Urinary bladder (tissue), 3 donors: ENCODE measurements at regions not wholly inside any gene's neighbourhood (a gene's known extent, or its start where the extent isn't known, plus 50 kb on each side); places are given as distances from the start of the nearest gene placed in this dataset.

ENCODE experiments used
- DNase-seq: peaks from one replicate; pipeline ENCODE4 v3.0.0-alpha.2; 2015; ENCODE audit errors: extremely low spot score
- H3K27ac ChIP-seq: one replicate; pipeline ENCODE4 v1.5.1; 2013; ENCODE audit warnings: low read depth, mild to moderate bottlenecking, moderate library complexity
- H3K36me3 ChIP-seq: one replicate; pipeline ENCODE4 v1.6.1; 2013; ENCODE audit warnings: mild to moderate bottlenecking, moderate library complexity; ENCODE audit not compliant: insufficient read depth
- H3K4me1 ChIP-seq: one replicate; pipeline ENCODE4 v1.6.1; 2013; ENCODE audit warnings: mild to moderate bottlenecking, moderate library complexity; ENCODE audit not compliant: insufficient read depth
- H3K4me3 ChIP-seq: one replicate; pipeline ENCODE4 v1.5.1; 2013; ENCODE audit warnings: low read depth, low read length
- WGBS: extraction: QIAGEN DNeasy Blood & Tissue Kit; methylation state at CpG from one replicate; pipeline ENCODE4 v1.1.7; 2013; 5-methylcytosine and 5-hydroxymethylcytosine counted together
- donor health status: healthy with polysubstance abuse.
- donor health status: healthy.

DNA sequence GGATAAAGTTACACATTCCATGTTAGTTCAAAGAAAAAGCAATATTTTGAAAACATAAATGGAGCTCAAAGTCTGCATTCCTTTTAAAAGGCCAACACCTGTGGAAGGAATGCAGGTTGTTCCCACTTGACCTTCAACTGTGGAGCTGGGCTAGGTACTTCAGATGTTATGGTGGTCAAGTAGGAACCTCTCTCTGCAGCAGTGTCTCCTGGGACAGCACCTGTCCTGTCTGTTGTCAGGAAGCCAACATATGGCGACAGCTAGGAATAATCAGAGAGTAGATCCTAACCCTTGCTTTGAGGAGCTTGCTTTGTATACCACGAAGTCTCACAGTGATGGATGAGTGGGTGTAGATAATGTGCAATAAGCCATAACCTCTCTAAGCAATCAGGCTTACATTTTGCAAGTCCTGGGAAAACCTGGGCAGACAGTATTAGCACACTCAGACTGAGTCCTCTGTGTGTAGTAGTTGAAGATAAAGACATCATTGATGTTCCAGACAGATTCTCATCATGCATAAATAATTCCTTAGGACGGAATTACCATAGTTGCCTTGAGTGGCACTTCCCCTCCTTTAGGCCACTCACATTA is 347.5 kb downstream of the PRL start:
- no peak overlapping the region for H3K27ac ChIP-seq
- no peak for DNase-seq
- H3K4me1 ChIP-seq, result no peaks in the 10 kb centered on the region
- H3K4me3 ChIP-seq, result no peak overlapping the region
- 57% methylated on average over 3 of the region's 3 CpGs for WGBS
- H3K36me3 ChIP-seq, result no peaks in the 10 kb centered on the region

DNA sequence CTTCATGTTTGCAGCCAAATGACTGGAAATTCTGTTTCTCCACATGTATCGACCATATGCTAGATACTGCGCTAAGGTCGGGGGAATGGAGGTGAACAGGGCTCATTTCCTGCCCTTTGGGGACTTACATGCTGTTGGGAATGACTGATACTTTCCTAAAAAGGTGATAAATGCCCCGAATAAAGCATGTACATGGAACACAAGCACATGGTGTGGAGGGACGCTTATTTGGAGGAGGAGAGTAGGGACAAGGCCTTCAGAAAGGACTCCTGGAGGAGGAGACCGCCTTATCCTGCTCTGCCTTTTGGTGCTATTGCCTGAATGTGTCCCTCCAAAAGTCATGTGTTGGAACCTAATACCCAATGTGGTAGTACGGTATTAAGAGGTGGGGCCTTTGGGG is 344.5 kb downstream of the PRL start:
- DNase-seq, result no peak
- no peak overlapping the region for H3K4me3 ChIP-seq
- no peaks in the 10 kb centered on the region for H3K36me3 ChIP-seq
- H3K4me1 ChIP-seq, result no peaks in the 10 kb centered on the region
- H3K27ac ChIP-seq, result no peak overlapping the region
- 98% methylated on average over 7 of the region's 7 CpGs for WGBS

DNA sequence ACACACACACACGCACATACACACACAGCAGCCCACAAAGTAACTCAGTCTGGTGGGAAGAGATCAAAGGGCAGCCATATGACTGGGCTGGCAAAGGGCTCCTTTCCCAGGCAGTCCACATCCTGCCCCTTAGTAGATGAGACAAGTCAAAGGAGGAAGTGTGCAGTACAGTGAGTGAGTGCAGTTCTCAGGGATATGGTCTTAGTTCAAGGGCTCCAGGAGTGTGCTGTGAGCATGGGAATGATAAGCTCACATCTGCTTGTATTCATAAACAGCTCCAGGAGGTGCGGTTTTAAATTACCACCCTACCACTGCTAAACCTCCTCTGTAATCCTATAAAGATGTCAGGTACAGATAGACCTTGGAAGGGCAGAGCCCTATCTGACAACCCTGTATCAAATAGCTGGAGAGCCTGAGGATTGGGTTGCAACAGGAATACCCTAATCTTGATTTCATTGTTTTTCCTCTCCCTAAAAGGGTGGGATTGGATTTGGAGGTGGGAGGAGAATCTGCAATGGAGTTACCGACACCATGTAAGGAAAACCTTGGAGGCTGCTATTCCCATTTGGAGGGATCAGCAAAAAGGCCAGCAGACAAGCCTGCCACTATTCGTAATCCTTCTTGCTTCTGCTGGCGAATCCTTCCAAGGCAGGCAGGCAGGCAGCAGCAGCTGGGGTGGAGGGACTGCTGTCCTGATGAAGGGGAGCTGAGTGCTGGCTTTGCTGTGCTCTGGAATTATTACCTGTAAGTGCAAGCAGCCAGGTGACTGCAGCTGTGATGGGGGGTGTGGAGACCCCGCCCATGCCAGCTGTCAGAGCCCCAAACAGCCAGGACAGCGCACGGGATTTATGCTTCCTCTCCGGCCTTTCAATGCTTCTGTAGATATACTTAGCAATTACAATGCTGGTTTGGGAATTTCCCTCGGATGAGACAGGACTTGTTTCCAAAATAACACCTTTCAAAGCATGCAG is 342.7 kb downstream of the PRL start:
- H3K4me3 ChIP-seq, result no peak overlapping the region
- no peak for DNase-seq
- H3K4me1 ChIP-seq, result no peaks in the 10 kb centered on the region
- 28% methylated on average over 10 of the region's 10 CpGs for WGBS
- H3K36me3 ChIP-seq, result no peaks in the 10 kb centered on the region
- H3K27ac ChIP-seq, result no peak overlapping the region

DNA sequence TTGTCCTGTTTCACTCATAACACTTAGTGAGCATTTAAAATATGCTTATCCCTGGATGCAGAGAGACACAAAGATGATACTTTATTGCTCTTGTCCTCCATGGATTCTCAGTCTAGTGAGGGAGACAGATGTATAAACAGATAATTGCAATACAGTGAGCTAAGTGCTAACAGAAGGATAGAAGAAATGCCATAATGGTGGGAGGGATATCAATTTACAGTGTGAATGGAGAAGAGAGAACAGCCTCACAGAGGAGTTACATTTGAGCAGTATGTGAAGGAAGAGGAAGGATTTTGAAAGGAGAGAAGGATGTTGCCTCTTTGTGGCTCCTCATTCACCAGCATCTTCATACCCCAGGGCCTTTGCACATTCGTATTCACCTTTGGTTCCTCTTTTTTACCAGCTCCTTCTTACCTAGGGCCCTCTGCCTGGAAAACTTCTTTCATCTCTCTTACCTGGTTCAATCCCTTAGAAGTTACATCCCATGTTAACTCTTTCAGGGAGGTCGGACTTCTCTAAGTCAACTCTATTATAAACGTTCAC is 341.7 kb downstream of the PRL start:
- 90% methylated on average over 3 of the region's 3 CpGs for WGBS
- no peak overlapping the region for H3K27ac ChIP-seq
- H3K4me3 ChIP-seq, result no peak overlapping the region
- no peaks in the 10 kb centered on the region for H3K4me1 ChIP-seq
- no peaks in the 10 kb centered on the region for H3K36me3 ChIP-seq
- no peak for DNase-seq

DNA sequence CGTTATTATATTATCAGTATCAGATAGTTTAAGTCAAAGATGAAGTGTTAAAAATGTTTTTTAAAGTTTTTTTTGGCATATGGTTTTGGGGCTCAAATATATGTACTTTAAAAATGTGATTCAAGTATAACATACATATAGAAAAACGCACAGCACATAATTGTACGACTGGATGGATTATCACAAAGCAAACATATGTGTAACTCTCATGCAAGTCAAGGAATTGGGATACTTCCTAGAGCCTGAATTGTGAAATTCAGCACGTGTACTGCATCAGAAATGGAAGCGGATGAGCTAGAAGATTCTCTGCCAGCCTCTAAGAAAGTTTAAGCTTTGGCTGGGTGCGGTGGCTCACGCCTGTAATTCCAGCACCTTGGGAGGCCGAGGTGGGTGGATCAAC is 340.9 kb downstream of the PRL start:
- WGBS, result 92% methylated on average over 8 of the region's 8 CpGs
- H3K36me3 ChIP-seq, result no peaks in the 10 kb centered on the region
- DNase-seq, result no peak
- H3K27ac ChIP-seq, result no peak overlapping the region
- H3K4me1 ChIP-seq, result no peaks in the 10 kb centered on the region
- H3K4me3 ChIP-seq, result no peak overlapping the region

DNA sequence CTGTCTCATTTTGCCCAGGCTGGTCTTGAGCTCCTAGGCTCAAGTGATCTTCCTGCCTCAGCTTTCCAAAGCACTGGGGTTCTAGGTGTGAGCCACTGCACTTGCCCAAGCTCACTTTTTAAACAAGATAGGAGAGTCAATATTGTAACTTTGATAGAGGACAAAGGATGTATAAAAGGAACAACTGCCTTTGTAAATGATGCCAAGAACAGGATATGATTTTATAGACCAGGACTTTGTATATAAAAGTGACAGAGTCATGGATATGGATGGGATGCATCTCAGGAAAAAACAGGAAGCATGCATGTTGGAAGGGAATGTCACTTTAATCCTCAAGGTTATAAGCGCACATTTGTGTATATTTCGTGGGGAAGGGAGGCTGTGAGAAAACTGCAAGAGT is 338.4 kb downstream of the PRL start:
- no peak overlapping the region for H3K4me3 ChIP-seq
- 59% methylated on average over 2 of the region's 2 CpGs for WGBS
- no peaks in the 10 kb centered on the region for H3K4me1 ChIP-seq
- no peaks in the 10 kb centered on the region for H3K36me3 ChIP-seq
- no peak overlapping the region for H3K27ac ChIP-seq
- DNase-seq, result no peak

DNA sequence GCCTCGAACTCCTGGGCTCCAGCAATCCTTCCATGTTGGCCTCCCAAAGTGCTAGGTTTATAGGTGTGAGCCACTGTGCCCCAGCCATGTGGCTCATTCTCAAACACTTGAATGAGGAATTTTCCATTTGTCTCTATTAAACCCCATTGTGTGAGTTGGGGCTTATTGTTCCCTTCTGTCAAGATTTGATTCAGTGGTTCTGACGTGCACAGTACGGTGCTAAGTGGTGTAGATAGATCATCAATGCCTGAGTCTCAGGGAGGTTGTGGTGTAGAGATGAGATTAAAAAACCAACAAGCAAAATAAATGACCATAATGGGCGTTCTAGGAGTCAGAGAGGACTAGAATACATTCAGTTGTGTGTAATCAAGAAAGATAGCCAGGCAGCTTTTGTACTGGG is 335.6 kb downstream of the PRL start:
- WGBS, result 95% methylated on average over 4 of the region's 4 CpGs
- Histone ChIP-seq H3K36me3 (no peaks in the 10 kb centered on the region), H3K4me3 (no peak overlapping the region), H3K27ac (no peak overlapping the region), H3K4me1 (no peaks in the 10 kb centered on the region)
- no peak for DNase-seq

DNA sequence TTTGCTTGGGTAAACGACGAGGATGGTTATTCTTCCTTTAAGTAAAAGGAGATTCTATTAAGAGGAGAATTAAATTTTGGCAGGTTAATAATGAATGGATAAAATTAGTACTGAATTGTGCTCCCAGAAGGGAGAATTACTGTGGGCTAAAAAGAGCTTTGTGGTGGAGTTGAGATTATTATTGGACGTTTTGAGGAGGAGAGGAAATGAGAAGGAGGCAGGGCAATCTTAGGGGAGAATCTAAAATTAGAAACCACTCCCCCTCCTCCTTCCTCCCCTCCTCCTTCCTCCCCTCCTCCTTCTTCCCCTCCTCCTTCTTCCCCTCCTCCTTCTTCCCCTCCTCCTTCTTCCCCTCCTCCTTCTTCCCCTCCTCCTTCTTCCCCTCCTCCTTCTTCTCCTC is 331.8 kb downstream of the PRL start:
- no peak overlapping the region for H3K27ac ChIP-seq
- DNase-seq, result no peak
- no peak overlapping the region for H3K4me3 ChIP-seq
- H3K4me1 ChIP-seq, result no peaks in the 10 kb centered on the region
- no peaks in the 10 kb centered on the region for H3K36me3 ChIP-seq
- 59% methylated on average over 3 of the region's 3 CpGs for WGBS

DNA sequence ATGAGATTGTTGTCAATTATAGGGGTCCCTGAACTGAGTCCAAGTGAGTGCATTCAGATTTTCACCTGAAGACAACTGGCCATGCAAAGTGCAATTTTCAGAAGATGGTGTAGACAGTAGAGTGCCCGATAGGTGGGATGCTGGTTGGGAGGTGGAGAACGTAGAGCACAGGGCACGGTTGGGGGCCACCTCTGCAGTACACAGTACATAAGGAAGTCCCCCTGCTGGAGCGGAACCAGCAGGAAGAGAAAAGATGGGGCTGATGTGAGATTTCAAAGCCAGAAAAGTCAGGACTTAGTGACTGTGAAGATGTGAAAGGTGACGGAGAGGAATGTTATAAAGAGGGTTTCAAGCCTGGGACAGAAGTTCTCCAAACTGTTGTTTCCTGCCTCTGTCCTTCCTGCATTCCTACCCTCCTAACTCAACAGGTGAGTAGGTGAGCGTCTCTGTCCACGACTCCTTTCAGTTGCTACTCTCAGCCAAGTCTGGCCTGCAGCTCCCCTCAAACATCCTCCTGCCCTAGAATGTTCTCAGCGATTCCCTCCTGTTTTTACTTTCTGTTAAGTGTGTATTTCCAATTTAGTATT is 330.8 kb downstream of the PRL start:
- Histone ChIP-seq H3K4me1 (no peaks in the 10 kb centered on the region), H3K27ac (no peak overlapping the region), H3K4me3 (no peak overlapping the region), H3K36me3 (no peaks in the 10 kb centered on the region)
- DNase-seq, result no peak
- WGBS, result 86% methylated on average over 8 of the region's 8 CpGs

DNA sequence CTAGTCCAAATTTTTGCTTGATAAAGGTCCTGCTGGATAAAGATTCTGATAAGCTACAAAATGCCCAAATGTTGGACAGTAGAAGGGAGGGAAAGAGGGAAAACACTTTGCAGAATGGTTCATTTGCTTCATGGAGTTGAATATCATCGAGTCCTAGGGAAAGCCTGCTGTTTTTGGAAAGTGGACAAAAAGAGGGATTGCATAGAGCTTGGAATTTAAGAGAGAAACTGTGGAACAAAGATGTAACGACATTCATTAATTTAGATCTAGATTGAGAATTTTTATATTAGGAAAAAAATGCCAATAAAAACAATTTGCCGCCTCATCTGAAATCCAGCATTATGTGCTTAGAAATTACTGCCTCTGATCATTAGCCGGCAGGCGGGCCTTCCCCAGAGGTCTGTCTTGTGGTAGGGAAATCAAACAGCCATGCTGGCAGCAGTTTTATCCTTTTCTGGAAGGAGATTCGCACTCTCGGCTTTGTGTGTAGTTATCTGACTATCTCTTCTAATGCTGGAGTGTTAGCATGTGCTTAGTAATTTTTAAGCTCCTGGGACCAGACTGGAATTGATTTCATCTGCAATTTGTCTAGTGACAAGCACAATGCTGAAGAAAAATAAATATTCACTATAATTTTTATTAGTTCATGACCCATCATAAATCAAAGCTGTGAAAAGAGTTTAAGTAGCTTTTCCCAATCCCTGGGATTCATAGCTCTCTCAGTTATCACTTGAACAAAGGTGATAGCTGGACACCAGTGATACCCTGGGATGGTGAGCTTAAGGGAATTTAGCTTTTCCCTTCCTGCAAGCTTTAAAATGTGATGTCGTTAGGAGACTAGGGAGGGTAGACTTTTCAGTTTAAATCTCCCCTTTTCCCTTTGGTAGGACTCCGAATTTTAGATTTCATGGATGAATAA is 329.5 kb downstream of the PRL start:
- WGBS, result 52% methylated on average over 9 of the region's 9 CpGs

DNA sequence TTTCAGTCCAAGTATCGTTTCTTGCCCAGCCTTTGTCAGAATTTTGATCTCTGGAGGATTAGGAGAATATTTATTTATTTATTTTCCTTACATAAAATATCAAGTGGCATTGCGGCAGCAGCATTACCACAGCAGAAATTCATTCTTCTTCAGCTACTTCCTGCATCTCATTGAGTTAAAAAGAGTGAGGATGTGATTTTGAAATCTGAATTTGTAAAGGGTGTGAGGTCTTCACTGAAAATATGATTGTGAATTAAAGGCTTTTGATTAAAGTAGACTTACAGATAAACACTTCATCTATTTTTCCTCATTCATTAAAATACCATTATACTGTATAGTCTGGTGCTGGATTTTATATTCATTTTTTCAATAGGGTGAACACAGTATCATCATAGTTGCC is 328.4 kb downstream of the PRL start:
- no peaks in the 10 kb centered on the region for H3K36me3 ChIP-seq

More for the DNA sequence above, 329.5 kb downstream of the PRL start:
- Histone ChIP-seq H3K36me3 (no peaks in the 10 kb centered on the region), H3K4me3 (no peak overlapping the region), H3K27ac (no peak overlapping the region), H3K4me1 (no peaks in the 10 kb centered on the region)
- no peak for DNase-seq

DNA sequence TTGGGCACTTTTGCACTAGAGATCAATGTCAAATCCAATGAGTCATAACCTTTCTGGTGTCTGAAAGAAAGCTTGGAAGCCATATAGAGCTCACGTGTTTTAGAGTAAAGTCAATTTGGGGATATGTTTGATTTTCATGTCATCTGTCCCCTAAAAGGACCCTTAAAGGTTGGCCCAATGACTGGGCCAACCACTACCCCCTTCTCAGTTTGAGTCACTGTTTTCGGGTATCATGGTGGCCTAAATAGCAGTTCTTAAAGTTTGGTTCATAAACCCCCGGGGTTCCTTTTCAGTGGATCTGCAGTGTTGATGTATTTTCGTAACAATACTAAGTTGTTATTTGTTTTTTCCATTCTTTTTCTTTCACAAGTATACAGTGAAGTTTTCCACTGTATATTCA is 327.6 kb downstream of the PRL start:
- no peak for DNase-seq
- WGBS, result 89% methylated on average over 4 of the region's 4 CpGs
- H3K27ac ChIP-seq, result no peak overlapping the region
- H3K36me3 ChIP-seq, result no peaks in the 10 kb centered on the region
- no peaks in the 10 kb centered on the region for H3K4me1 ChIP-seq
- H3K4me3 ChIP-seq, result no peak overlapping the region

More for the DNA sequence above, 328.4 kb downstream of the PRL start:
- WGBS, result 84% methylated on average over 2 of the region's 2 CpGs
- H3K4me3 ChIP-seq, result no peak overlapping the region
- H3K27ac ChIP-seq, result no peak overlapping the region
- no peak for DNase-seq
- no peaks in the 10 kb centered on the region for H3K4me1 ChIP-seq
